Neural crest cell (in vitro differentiated cells): ENCODE measurements at regions not wholly inside any gene's neighbourhood (a gene's known extent, or its start where the extent isn't known, plus 50 kb on each side); places are given as distances from the start of the nearest gene placed in this dataset.

Experiments
- DNase-seq: peaks from one replicate; pipeline ENCODE4 v3.0.0; 2021; ENCODE audit warnings: low read depth, mixed read lengths, low spot score
- H3K27ac Mint-ChIP-seq: one replicate; pipeline ENCODE4 v1.8.0; 2021; ENCODE audit warnings: mild to moderate bottlenecking, mixed read lengths; ENCODE audit not compliant: unreplicated experiment
- H3K27me3 Mint-ChIP-seq: 2 replicates; pipeline ENCODE4 v1.8.0; 2021; ENCODE audit warnings: low read depth, mild to moderate bottlenecking, mixed read lengths
- H3K36me3 Mint-ChIP-seq: 2 replicates; pipeline ENCODE4 v1.8.0; 2021; ENCODE audit warnings: low read depth, mild to moderate bottlenecking, mixed read lengths
- H3K4me1 Mint-ChIP-seq: 2 replicates; pipeline ENCODE4 v1.8.0; 2021; ENCODE audit warnings: mixed read lengths
- H3K4me3 Mint-ChIP-seq: one replicate; pipeline ENCODE4 v1.8.0; 2021; ENCODE audit warnings: mild to moderate bottlenecking, mixed read lengths
- H3K9me3 Mint-ChIP-seq: 2 replicates; pipeline ENCODE4 v1.8.0; 2021; ENCODE audit warnings: mixed read lengths
- CTCF ChIP-seq: fragments of 200-600 bp; sonication (generic); conservative IDR thresholded peaks from 2 replicates; pipeline ENCODE4 v1.5.0; 2021; ENCODE audit warnings: antibody characterized with exemption, mild to moderate bottlenecking

DNA sequence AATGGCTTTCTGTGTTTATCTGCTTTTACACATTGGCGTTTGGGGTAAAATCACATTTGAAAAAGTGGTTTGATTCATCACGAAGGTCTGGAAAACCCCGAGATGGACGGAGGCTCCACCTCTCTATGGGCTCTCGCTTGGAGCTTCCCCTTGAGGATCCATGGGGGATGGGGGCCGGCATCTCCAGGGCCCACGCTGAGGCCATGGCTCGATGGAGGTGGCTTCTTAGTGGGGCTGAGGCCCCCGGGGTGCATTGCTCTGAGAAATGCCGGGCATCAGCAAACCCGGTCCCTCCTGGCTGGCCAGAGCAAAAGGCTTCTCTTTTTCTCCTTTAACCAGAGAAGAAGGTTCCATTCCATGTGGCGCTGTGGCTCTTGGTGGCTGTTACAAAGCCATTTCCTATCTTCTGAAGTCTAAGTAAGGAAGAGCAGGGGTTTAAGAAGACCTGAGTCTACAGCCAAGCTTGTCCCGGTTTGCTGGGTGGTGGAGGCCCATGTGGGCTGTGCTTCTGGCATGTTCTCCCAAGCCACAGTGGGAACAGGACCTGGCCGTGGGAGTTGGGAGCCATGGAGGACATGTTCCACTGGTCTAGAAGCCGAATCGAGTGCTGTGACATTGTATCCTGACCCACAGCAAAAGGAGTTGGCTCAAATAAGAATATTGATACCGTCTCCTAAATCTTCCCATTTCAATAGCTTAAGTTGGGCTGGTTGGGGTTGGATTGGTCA, 243.5 kb upstream of the PITRM1 start:
- no peak for TF ChIP-seq CTCF
- Mint-ChIP-seq H3K4me1 (peaks cover 20% of the 10 kb centered on the region), H3K9me3 (peaks cover 4% of the 10 kb centered on the region), H3K27me3 (no peaks in the 10 kb centered on the region), H3K4me3 (no peak overlapping the region), H3K36me3 (peaks cover 2% of the 10 kb centered on the region), H3K27ac (no peak overlapping the region)
- DNase-seq: no peak

DNA sequence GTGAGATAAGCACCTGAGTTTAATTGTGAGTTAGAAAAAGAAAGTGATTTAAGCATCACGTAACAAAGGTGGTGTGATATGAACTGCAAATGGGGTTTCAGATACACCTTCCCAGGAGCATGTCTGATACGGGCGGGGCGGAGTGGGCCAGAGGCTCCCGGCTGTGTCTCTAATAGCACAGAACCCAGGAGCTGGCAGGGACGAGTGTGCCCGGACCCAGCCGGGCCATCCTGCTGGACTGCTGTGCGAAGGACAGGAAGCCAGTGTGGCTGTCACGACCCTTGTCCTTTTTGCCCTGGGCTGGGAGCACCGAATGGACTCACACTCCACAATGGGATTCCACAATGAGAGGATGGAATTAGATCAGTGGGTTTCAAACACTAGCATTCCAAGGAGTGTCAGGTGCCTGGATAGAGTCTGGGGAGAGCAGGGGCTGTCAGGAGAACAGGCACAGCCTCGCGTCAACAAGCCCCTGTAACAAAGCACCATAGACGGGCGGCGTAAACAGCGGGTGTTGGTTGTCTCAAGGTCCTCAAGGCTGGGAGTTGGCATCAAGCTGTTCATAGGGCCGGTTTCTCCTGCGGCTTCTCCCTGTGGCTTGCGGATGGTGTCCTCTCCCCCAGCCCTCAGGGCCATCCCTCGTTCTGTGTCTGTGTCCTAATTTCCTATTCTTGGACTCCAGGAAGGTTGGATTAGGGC, 242.6 kb upstream of the PITRM1 start:
- Mint-ChIP-seq H3K27ac (peak overlapping the region; percentile 46), H3K27me3 (no peaks in the 10 kb centered on the region)

GRCh38 chr10:3414667-3415023, 242.1 kb upstream of the PITRM1 start:
- DNase-seq: no peak
- peak overlapping the region; percentile 46 for H3K27ac Mint-ChIP-seq
- TF ChIP-seq CTCF: no peak

More for the DNA sequence above, 242.6 kb upstream of the PITRM1 start:
- Mint-ChIP-seq H3K9me3 (peaks cover 7% of the 10 kb centered on the region), H3K4me3 (no peak overlapping the region), H3K36me3 (peaks cover 4% of the 10 kb centered on the region), H3K4me1 (peaks cover 20% of the 10 kb centered on the region)
- no peak for TF ChIP-seq CTCF
- DNase-seq: no peak

GRCh38 chr10:3413937-3414666, 241.5 kb upstream of the PITRM1 start:
- Mint-ChIP-seq H3K9me3 (peaks cover 7% of the 10 kb centered on the region), H3K4me1 (peaks cover 20% of the 10 kb centered on the region), H3K27ac (peak overlapping the region; percentile 75), H3K4me3 (no peak overlapping the region), H3K27me3 (no peaks in the 10 kb centered on the region), H3K36me3 (peaks cover 4% of the 10 kb centered on the region)
- DNase-seq: no peak
- no peak for TF ChIP-seq CTCF

More at GRCh38 chr10:3414667-3415023, 242.1 kb upstream of the PITRM1 start:
- peaks cover 20% of the 10 kb centered on the region for H3K4me1 Mint-ChIP-seq
- no peak overlapping the region for H3K4me3 Mint-ChIP-seq
- peaks cover 7% of the 10 kb centered on the region for H3K9me3 Mint-ChIP-seq
- H3K36me3 Mint-ChIP-seq: peaks cover 4% of the 10 kb centered on the region
- H3K27me3 Mint-ChIP-seq: no peaks in the 10 kb centered on the region

GRCh38 chr10:3412646-3413045, 240.1 kb upstream of the PITRM1 start:
- Mint-ChIP-seq H3K9me3 (peaks cover 7% of the 10 kb centered on the region), H3K4me3 (no peak overlapping the region), H3K36me3 (peaks cover 4% of the 10 kb centered on the region), H3K27ac (no peak overlapping the region), H3K27me3 (no peaks in the 10 kb centered on the region), H3K4me1 (peaks cover 21% of the 10 kb centered on the region)
- TF ChIP-seq CTCF: no peak
- no peak for DNase-seq
